ENCODE measurements at regions not wholly inside any gene's neighbourhood (a gene's known extent, or its start where the extent isn't known, plus 50 kb on each side); places are given as distances from the start of the nearest gene placed in this dataset.

- intact Hi-C loops (cut with micrococcal nuclease): no loop called here
- peaks cover 3% of the 10 kb centered on the region for H3K27me3 Mint-ChIP-seq
- no peaks in the 10 kb centered on the region for H3K36me3 Mint-ChIP-seq (ENCODE audit: low read depth)
- no peak overlapping the region for H3K4me3 Mint-ChIP-seq
- H3K27ac Mint-ChIP-seq: no peak overlapping the region
- no peaks in the 10 kb centered on the region for H3K4me1 Mint-ChIP-seq
- DNase-seq: no peak
- no peaks in the 10 kb centered on the region for H3K9me3 Mint-ChIP-seq
Measured at GRCh38 chr1:63261736-63262458, 60.5 kb upstream of the FOXD3 start.

DNA sequence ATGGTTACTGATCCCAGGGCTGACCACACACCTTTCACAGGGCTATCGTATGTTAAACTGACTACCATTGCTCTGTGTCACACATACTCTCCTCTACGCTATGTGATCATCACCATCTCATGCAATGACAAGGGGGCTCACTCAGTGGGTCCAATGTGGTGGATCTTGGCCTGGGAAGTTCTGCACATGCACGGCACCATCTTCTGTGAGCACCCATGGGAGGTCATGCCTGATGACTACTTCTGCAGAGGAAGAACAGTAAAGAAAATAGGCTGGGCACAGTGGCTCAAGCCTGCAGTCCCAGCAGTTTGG, 60.0 kb upstream of the FOXD3 start:
- H3K36me3 Mint-ChIP-seq (ENCODE audit: low read depth): no peaks in the 10 kb centered on the region
- H3K4me1 Mint-ChIP-seq: no peaks in the 10 kb centered on the region
- H3K9me3 Mint-ChIP-seq: no peaks in the 10 kb centered on the region
- no peak overlapping the region for H3K27ac Mint-ChIP-seq
- intact Hi-C loops (cut with micrococcal nuclease): no loop called here
- H3K27me3 Mint-ChIP-seq: peaks cover 3% of the 10 kb centered on the region
- DNase-seq: no peak
- no peak overlapping the region for H3K4me3 Mint-ChIP-seq

DNA sequence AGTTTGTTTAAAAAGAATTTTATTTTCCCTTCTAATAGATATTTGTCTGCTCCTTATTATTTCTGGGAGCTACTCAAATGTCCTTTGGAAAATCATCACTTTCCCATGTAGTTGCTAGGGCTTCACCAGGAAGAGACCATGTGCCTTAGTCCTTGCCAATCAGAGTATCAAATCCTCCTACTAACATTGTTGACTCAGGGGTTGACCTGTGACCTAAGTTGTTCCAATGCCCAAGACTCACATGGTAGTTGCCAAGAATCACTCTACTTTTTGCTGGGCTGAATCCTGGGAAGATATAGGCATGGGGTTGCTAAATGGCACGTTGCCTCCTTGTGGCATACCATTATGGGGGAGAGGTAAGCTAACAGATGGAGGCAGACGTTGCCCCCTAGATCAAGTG, 58.2 kb upstream of the FOXD3 start:
- peaks cover 8% of the 10 kb centered on the region for H3K27me3 Mint-ChIP-seq
- H3K27ac Mint-ChIP-seq: no peak overlapping the region
- no peaks in the 10 kb centered on the region for H3K9me3 Mint-ChIP-seq
- H3K4me1 Mint-ChIP-seq: no peaks in the 10 kb centered on the region
- DNase-seq: no peak
- intact Hi-C loops (cut with micrococcal nuclease): no loop called here
- H3K36me3 Mint-ChIP-seq (ENCODE audit: low read depth): no peaks in the 10 kb centered on the region
- H3K4me3 Mint-ChIP-seq: no peak overlapping the region

- Mint-ChIP-seq H3K27me3 (peaks cover 8% of the 10 kb centered on the region), H3K9me3 (no peaks in the 10 kb centered on the region), H3K4me1 (no peaks in the 10 kb centered on the region), H3K4me3 (no peak overlapping the region), H3K27ac (no peak overlapping the region), H3K36me3 (ENCODE audit: low read depth) (no peaks in the 10 kb centered on the region)
- intact Hi-C loops (cut with micrococcal nuclease): no loop called here
- DNase-seq: no peak
Measured at GRCh38 chr1:63266857-63267256, 55.5 kb upstream of the FOXD3 start.

GRCh38 chr1:63268876-63269275, 53.5 kb upstream of the FOXD3 start:
- H3K27ac Mint-ChIP-seq: no peak overlapping the region
- H3K9me3 Mint-ChIP-seq: no peaks in the 10 kb centered on the region

GRCh38 chr1:63269571-63269970, 52.8 kb upstream of the FOXD3 start:
- intact Hi-C loops (cut with micrococcal nuclease): no loop called here
- Mint-ChIP-seq H3K4me1 (no peaks in the 10 kb centered on the region), H3K9me3 (no peaks in the 10 kb centered on the region), H3K27ac (no peak overlapping the region), H3K27me3 (peaks cover 14% of the 10 kb centered on the region), H3K4me3 (no peak overlapping the region), H3K36me3 (ENCODE audit: low read depth) (no peaks in the 10 kb centered on the region)
- no peak for DNase-seq

More at GRCh38 chr1:63268876-63269275, 53.5 kb upstream of the FOXD3 start:
- DNase-seq: no peak
- intact Hi-C loops (cut with micrococcal nuclease): no loop called here
- no peaks in the 10 kb centered on the region for H3K4me1 Mint-ChIP-seq
- peaks cover 14% of the 10 kb centered on the region for H3K27me3 Mint-ChIP-seq
- no peaks in the 10 kb centered on the region for H3K36me3 Mint-ChIP-seq (ENCODE audit: low read depth)
- H3K4me3 Mint-ChIP-seq: no peak overlapping the region

Data from activated CD4-positive, alpha-beta T cell treated with anti-CD3 and anti-CD28 coated beads, Interleukin-2, amount 10 ng/mL, durations not matched to agents 24 days and 14 days (primary cell).